HCT116 (cell line): ENCODE measurements at regions not wholly inside any gene's neighbourhood (a gene's known extent, or its start where the extent isn't known, plus 50 kb on each side); places are given as distances from the start of the nearest gene placed in this dataset.

ENCODE experiments used
- ATAC-seq: fragments of 200-7000 bp; cut with Tn5 transposase; 2 replicates; pipeline ENCODE4 v1.9.1; 2020; ENCODE audit warnings: mild to moderate bottlenecking, moderate library complexity
- BruUV-seq: library from RNA; stranded (reverse); fragments of 400-500 nt; replicated peaks from 2 replicates; lab custom pipeline; 2021; lab: Mats Ljungman, UMichigan
- CTCF ChIA-PET: fragments of 300-600 bp; sonication (Branson Sonifier 250); formaldehyde crosslinking; loops from one replicate; lab custom pipeline; 2021; ENCODE audit warnings: antibody characterized with exemption; lab: Charles Lee
- POLR2A ChIA-PET: fragments of 300-600, 350-600 bp; sonication (Branson Sonifier 250); formaldehyde crosslinking; loops from one replicate; lab custom pipeline; 2021; ENCODE audit warnings: antibody characterized with exemption; lab: Charles Lee
- RAD21 ChIA-PET, 2 experiments: fragments of 300-600 bp; sonication (Branson Sonifier 250); formaldehyde crosslinking; loops; one replicate each; lab custom pipeline; 2023; ENCODE audit warnings: low total read pairs in 2 of 2; ENCODE audit not compliant: uncharacterized antibody in 2 of 2, unreplicated experiment in 2 of 2, low non-redundant PET in 1 of 2; lab: Charles Lee
- DNase-seq: peaks from one replicate; pipeline ENCODE4 v3.0.0-alpha.2; 2010; ENCODE audit warnings: low read depth, low spot score
- H2AFZ ChIP-seq: fragments of 200-600 bp; shearing (Covaris generic), sonication (generic); 2 replicates; pipeline ENCODE4 v1.6.1; 2017; ENCODE audit warnings: low read depth, mixed run types, mixed read lengths, antibody characterized with exemption, low read length; ENCODE audit not compliant: poor library complexity, severe bottlenecking
- H3K27ac ChIP-seq: 2 replicates; pipeline ENCODE4 v1.5.1; 2012; ENCODE audit warnings: low read depth, low read length
- H3K27me3 ChIP-seq: fragments of 200-600 bp; sonication (generic); 2 replicates; pipeline ENCODE4 v1.6.1; 2016; ENCODE audit warnings: mixed run types, low read length, mixed read lengths; ENCODE audit not compliant: insufficient read depth
- H3K36me3 ChIP-seq, 2 experiments: fragments of 200-500 bp in 1 of 2; fragments of 200-600 bp in 1 of 2; sonication (Bioruptor generic) in 1 of 2; sonication (generic) in 1 of 2; 2 replicates each; pipeline versions ENCODE4 v1.5.1 to v1.6.1; 2014 to 2016; ENCODE audit warnings: low read length in 2 of 2, inconsistent platforms in 1 of 2, mixed read lengths in 1 of 2, mixed run types in 1 of 2; ENCODE audit not compliant: insufficient read depth in 2 of 2, control insufficient read depth in 1 of 2
- H3K4me1 ChIP-seq, 2 experiments: fragments of 200-600 bp in 1 of 2; sonication (generic) in 1 of 2; 2 replicates each; pipeline versions ENCODE4 v1.5.1 to v1.6.1; 2012 to 2017; ENCODE audit warnings: low read length in 2 of 2, inconsistent platforms in 1 of 2, mild to moderate bottlenecking in 1 of 2, mixed read lengths in 1 of 2, mixed run types in 1 of 2, moderate library complexity in 1 of 2; ENCODE audit not compliant: insufficient read depth in 2 of 2, control insufficient read depth in 1 of 2
- H3K4me2 ChIP-seq: fragments of 200-600 bp; sonication (generic); 2 replicates; pipeline ENCODE4 v1.6.1; 2017; ENCODE audit warnings: mixed run types, low read length, mixed read lengths
- H3K4me3 ChIP-seq, 2 experiments: fragments of 200-600 bp in 1 of 2; sonication (generic) in 1 of 2; replicated peaks in 1 of 2; 2 replicates each; pipeline ENCODE4 v1.5.1; 2011 to 2016; ENCODE audit warnings: low read length in 2 of 2, control low read depth in 1 of 2, low read depth in 1 of 2, mild to moderate bottlenecking in 1 of 2, mixed read lengths in 1 of 2, mixed run types in 1 of 2
- H3K79me2 ChIP-seq: fragments of 200-600 bp; sonication (generic); 2 replicates; pipeline ENCODE4 v1.6.1; 2017; ENCODE audit warnings: mild to moderate bottlenecking, mixed run types, low read length, moderate library complexity, mixed read lengths; ENCODE audit not compliant: insufficient read depth
- H3K9ac ChIP-seq: fragments of 200-600 bp; sonication (generic); 2 replicates; pipeline ENCODE4 v1.6.1; 2016; ENCODE audit warnings: low read length, mixed read lengths
- H3K9me2 ChIP-seq: fragments of 200-600 bp; sonication (generic), shearing (Covaris generic); 2 replicates; pipeline ENCODE4 v1.6.1; 2017; ENCODE audit warnings: mixed run types, mild to moderate bottlenecking, moderate library complexity; ENCODE audit not compliant: insufficient read depth
- H3K9me3 ChIP-seq, 2 experiments: fragments of 200-500 bp in 1 of 2; fragments of 200-600 bp in 1 of 2; sonication (Bioruptor generic) in 1 of 2; sonication (generic) in 1 of 2; 2 replicates each; pipeline ENCODE4 v1.6.1; 2014 to 2017; ENCODE audit warnings: low read length in 2 of 2, mixed read lengths in 2 of 2, inconsistent platforms in 1 of 2, low read depth in 1 of 2, mild to moderate bottlenecking in 1 of 2, mixed run types in 1 of 2, moderate library complexity in 1 of 2; ENCODE audit not compliant: control insufficient read depth in 1 of 2, insufficient read depth in 1 of 2
- H4K20me1 ChIP-seq: fragments of 200-600 bp; sonication (generic), shearing (Covaris generic); 2 replicates; pipeline ENCODE4 v1.6.1; 2017; ENCODE audit warnings: mixed run types, mild to moderate bottlenecking, moderate library complexity; ENCODE audit not compliant: insufficient read depth
- CBX3 ChIP-seq: IDR thresholded peaks from 2 replicates; pipeline ENCODE4 v1.6.1; 2012; ENCODE audit warnings: low read depth
- CEBPB ChIP-seq: IDR thresholded peaks from 2 replicates; pipeline ENCODE4 v1.6.1; 2012; ENCODE audit warnings: low read depth
- EGR1 ChIP-seq: IDR thresholded peaks from 2 replicates; pipeline ENCODE4 v1.6.1; 2012; ENCODE audit warnings: low read depth
- ELF1 ChIP-seq: IDR thresholded peaks from 2 replicates; pipeline ENCODE4 v1.6.1; 2012; ENCODE audit warnings: low read depth, borderline replicate concordance
- EZH2 ChIP-seq: fragments of 200-600 bp; sonication (generic); IDR thresholded peaks from 2 replicates; pipeline ENCODE4 v1.6.1; 2017; ENCODE audit warnings: antibody characterized with exemption, mixed run types
- EZH2phosphoT487 ChIP-seq: fragments of 200-600 bp; IDR thresholded peaks from 2 replicates; pipeline ENCODE4 v1.6.1; 2018; ENCODE audit warnings: antibody characterized with exemption, borderline replicate concordance
- FOSL1 ChIP-seq: IDR thresholded peaks from 2 replicates; pipeline ENCODE4 v1.6.1; 2012; ENCODE audit warnings: low read depth
- POLR2A ChIP-seq: IDR thresholded peaks from 2 replicates; pipeline ENCODE4 v1.7.0; 2011; ENCODE audit warnings: borderline replicate concordance; ENCODE audit not compliant: insufficient read depth, insufficient read length; ENCODE audit errors: extremely low read depth
- RAD21 ChIP-seq: IDR thresholded peaks from 2 replicates; pipeline ENCODE4 v1.6.1; 2012; ENCODE audit warnings: low read depth, mild to moderate bottlenecking
- SIN3A ChIP-seq: IDR thresholded peaks from 2 replicates; pipeline ENCODE4 v1.6.1; 2012; ENCODE audit warnings: low read depth
- SRF ChIP-seq: IDR thresholded peaks from 2 replicates; pipeline ENCODE4 v1.6.1; 2012; ENCODE audit warnings: low read depth
- YY1 ChIP-seq: IDR thresholded peaks from 2 replicates; pipeline ENCODE4 v1.6.1; 2011; ENCODE audit warnings: low read length, low read depth, moderate library complexity, mild to moderate bottlenecking; ENCODE audit not compliant: insufficient replicate concordance; ENCODE audit errors: extremely low read depth
- ZFX ChIP-seq: fragments of 450-650 bp; IDR thresholded peaks from 2 replicates; pipeline ENCODE4 v1.6.1; 2017
- ZNF274 ChIP-seq: fragments of 200-500 bp; sonication (Bioruptor generic); IDR thresholded peaks from 2 replicates; pipeline ENCODE4 v1.6.1; 2014; ENCODE audit warnings: mild to moderate bottlenecking, low read depth, low read length, inconsistent platforms
- intact Hi-C: fragments of 100-400 bp; cut with micrococcal nuclease; formaldehyde crosslinking; loops from 2 replicates; pipeline ENCODE4 v1.10.0; 2022
- TF ChIP-seq, protein P1 (sequence below): IDR thresholded peaks from 2 replicates; pipeline ENCODE4 v1.6.1; 2012
- TF ChIP-seq, protein P2 (sequence below): IDR thresholded peaks from 2 replicates; pipeline ENCODE4 v1.6.1; 2012
- TF ChIP-seq, protein P3 (sequence below): IDR thresholded peaks from 2 replicates; pipeline ENCODE4 v1.6.1; 2012; ENCODE audit warnings: low read depth
- TF ChIP-seq, protein P4 (sequence below), 3 experiments: fragments of 200-600 bp in 1 of 3; sonication (generic) in 1 of 3; IDR thresholded peaks in 2 of 3; conservative IDR thresholded peaks in 1 of 3; 2 replicates each; pipeline ENCODE4 v1.5.1; 2012 to 2017; ENCODE audit warnings: low read depth in 2 of 3, low read length in 2 of 3, antibody characterized with exemption in 1 of 3, borderline replicate concordance in 1 of 3, control low read depth in 1 of 3, mild to moderate bottlenecking in 1 of 3, mixed read lengths in 1 of 3, mixed run types in 1 of 3, moderate library complexity in 1 of 3; ENCODE audit not compliant: insufficient read depth in 1 of 3

DNA sequence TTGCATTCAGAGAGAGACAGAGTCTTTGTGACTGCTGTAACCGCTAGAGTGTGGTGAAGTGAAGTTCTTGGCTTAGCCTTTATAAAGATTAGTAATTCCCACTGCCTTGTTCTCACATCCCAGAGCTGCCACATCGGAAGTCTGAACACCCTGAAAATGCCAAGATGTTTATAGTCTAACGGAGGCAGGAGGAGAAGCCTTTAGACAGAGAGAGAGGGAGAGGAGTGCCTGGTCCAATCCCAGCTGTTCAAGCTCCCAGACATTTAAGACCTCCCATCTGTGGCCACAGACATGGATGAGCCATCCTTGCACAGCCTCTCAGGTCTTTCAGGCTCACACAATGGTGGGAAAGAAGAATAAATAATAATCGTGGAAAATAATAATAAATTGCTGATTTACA lies 1422.8 kb upstream of the EYS start:
- BruUV-seq, result no TSS peak
- H3K4me3 ChIP-seq, result no peak overlapping the region
- no peaks in the 10 kb centered on the region for H4K20me1 ChIP-seq
- no peaks in the 10 kb centered on the region for H3K4me1 ChIP-seq
- H3K4me2 ChIP-seq, result no peak overlapping the region
- ATAC-seq, result no peak
- ChIA-PET POLR2A (no interaction called here), RAD21 (no interaction called here)
- H2AFZ ChIP-seq, result no peak overlapping the region
- TF ChIP-seq EGR1 (no peak), ELF1 (no peak), FOSL1 (no peak), SRF (no peak), CEBPB (no peak), POLR2A (no peak), EZH2phosphoT487 (no peak), SIN3A (no peak), EZH2 (no peak), RAD21 (no peak), YY1 (no peak), ZNF274 (no peak), CBX3 (no peak), ZFX (no peak)
- TF ChIP-seq, protein P1, sequence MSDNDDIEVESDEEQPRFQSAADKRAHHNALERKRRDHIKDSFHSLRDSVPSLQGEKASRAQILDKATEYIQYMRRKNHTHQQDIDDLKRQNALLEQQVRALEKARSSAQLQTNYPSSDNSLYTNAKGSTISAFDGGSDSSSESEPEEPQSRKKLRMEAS, result no peak
- TF ChIP-seq, protein P2, sequence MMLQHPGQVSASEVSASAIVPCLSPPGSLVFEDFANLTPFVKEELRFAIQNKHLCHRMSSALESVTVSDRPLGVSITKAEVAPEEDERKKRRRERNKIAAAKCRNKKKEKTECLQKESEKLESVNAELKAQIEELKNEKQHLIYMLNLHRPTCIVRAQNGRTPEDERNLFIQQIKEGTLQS, result no peak
- TF ChIP-seq, protein P3, sequence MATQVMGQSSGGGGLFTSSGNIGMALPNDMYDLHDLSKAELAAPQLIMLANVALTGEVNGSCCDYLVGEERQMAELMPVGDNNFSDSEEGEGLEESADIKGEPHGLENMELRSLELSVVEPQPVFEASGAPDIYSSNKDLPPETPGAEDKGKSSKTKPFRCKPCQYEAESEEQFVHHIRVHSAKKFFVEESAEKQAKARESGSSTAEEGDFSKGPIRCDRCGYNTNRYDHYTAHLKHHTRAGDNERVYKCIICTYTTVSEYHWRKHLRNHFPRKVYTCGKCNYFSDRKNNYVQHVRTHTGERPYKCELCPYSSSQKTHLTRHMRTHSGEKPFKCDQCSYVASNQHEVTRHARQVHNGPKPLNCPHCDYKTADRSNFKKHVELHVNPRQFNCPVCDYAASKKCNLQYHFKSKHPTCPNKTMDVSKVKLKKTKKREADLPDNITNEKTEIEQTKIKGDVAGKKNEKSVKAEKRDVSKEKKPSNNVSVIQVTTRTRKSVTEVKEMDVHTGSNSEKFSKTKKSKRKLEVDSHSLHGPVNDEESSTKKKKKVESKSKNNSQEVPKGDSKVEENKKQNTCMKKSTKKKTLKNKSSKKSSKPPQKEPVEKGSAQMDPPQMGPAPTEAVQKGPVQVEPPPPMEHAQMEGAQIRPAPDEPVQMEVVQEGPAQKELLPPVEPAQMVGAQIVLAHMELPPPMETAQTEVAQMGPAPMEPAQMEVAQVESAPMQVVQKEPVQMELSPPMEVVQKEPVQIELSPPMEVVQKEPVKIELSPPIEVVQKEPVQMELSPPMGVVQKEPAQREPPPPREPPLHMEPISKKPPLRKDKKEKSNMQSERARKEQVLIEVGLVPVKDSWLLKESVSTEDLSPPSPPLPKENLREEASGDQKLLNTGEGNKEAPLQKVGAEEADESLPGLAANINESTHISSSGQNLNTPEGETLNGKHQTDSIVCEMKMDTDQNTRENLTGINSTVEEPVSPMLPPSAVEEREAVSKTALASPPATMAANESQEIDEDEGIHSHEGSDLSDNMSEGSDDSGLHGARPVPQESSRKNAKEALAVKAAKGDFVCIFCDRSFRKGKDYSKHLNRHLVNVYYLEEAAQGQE, result no peak
- TF ChIP-seq, protein P4, sequence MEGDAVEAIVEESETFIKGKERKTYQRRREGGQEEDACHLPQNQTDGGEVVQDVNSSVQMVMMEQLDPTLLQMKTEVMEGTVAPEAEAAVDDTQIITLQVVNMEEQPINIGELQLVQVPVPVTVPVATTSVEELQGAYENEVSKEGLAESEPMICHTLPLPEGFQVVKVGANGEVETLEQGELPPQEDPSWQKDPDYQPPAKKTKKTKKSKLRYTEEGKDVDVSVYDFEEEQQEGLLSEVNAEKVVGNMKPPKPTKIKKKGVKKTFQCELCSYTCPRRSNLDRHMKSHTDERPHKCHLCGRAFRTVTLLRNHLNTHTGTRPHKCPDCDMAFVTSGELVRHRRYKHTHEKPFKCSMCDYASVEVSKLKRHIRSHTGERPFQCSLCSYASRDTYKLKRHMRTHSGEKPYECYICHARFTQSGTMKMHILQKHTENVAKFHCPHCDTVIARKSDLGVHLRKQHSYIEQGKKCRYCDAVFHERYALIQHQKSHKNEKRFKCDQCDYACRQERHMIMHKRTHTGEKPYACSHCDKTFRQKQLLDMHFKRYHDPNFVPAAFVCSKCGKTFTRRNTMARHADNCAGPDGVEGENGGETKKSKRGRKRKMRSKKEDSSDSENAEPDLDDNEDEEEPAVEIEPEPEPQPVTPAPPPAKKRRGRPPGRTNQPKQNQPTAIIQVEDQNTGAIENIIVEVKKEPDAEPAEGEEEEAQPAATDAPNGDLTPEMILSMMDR (IDR thresholded peaks at IDR 0.05 in 2 of 3, conservative IDR thresholded peaks at IDR 0.05 in 1 of 3; ENCODE audit: borderline replicate concordance in 1 of 3, insufficient read depth in 1 of 3, low read depth in 2 of 3, low read length in 2 of 3), result no peak
- TF ChIP-seq, all 23 proteins: peak for 0
- Histone ChIP-seq H3K36me3 (no peaks in the 10 kb centered on the region), H3K9me2 (no peaks in the 10 kb centered on the region), H3K9ac (no peak overlapping the region), H3K79me2 (no peaks in the 10 kb centered on the region), H3K27me3 (no peaks in the 10 kb centered on the region), H3K9me3 (peaks cover 12 to 19% of the 10 kb centered on the region in 2 experiments; a peak in 2 of 4 replicates), H3K27ac (no peak overlapping the region)
- CTCF ChIA-PET, result no interaction called here
- no peak for DNase-seq
- intact Hi-C loops, result no loop called here
